Transverse colon (tissue), 4 donors: ENCODE measurements at regions not wholly inside any gene's neighbourhood (a gene's known extent, or its start where the extent isn't known, plus 50 kb on each side); places are given as distances from the start of the nearest gene placed in this dataset.

ENCODE experiments used
- DNase-seq: peaks from one replicate; pipeline ENCODE4 v3.0.0-alpha.2; 2019
- H3K27ac ChIP-seq, 4 donors: fragments of 200-600 bp; sonication (generic); 2 replicates each; pipeline ENCODE4 v1.5.1; 2016 to 2018; ENCODE audit warnings: inconsistent platforms in 4 of 4
- H3K27me3 ChIP-seq: fragments of 200-600 bp; sonication (generic); 2 replicates; pipeline ENCODE4 v1.5.1; 2017; ENCODE audit warnings: inconsistent platforms
- H3K36me3 ChIP-seq, 4 donors: fragments of 200-600 bp; sonication (generic); 2 replicates each; pipeline ENCODE4 v1.5.1; 2017 to 2019; ENCODE audit warnings: inconsistent platforms in 4 of 4
- H3K4me1 ChIP-seq, 4 donors: fragments of 200-600 bp; sonication (generic); 2 replicates each; pipeline ENCODE4 v1.5.1; 2017 to 2020; ENCODE audit warnings: inconsistent platforms in 4 of 4
- H3K4me3 ChIP-seq, 4 donors: fragments of 200-600 bp; sonication (generic); 1 replicate in 1 of 4; 2 replicates in 3 of 4; pipeline versions ENCODE4 v1.5.1 to v1.6.1; 2017 to 2019; ENCODE audit warnings: inconsistent platforms in 4 of 4
- H3K9me3 ChIP-seq, 2 donors: fragments of 200-600 bp; sonication (generic); 2 replicates each; pipeline ENCODE4 v1.5.1; 2017 to 2019; ENCODE audit warnings: inconsistent platforms in 2 of 2
- CTCF ChIP-seq, 5 experiments: fragments of 200-600 bp in 3 of 5; fragments of 450-650 bp in 2 of 5; sonication (generic) in 3 of 5; IDR thresholded peaks; 1 replicate in 2 of 5; 2 replicates in 3 of 5; pipeline ENCODE4 v1.5.1; 2016 to 2017; ENCODE audit warnings: antibody characterized with exemption in 5 of 5, inconsistent platforms in 3 of 5, mild to moderate bottlenecking in 2 of 5, moderate library complexity in 1 of 5
- EP300 ChIP-seq: sonication (generic); formaldehyde crosslinking; IDR thresholded peaks from one replicate; pipeline ENCODE4 v1.6.1; 2017; ENCODE audit warnings: antibody characterized with exemption, low read depth
- POLR2A ChIP-seq: fragments of 450-650 bp; IDR thresholded peaks from one replicate; pipeline ENCODE4 v1.6.1; 2016; ENCODE audit warnings: antibody characterized with exemption, mild to moderate bottlenecking, moderate library complexity
- POLR2AphosphoS5 ChIP-seq, 3 donors: sonication (generic); formaldehyde crosslinking; IDR thresholded peaks; one replicate each; pipeline ENCODE4 v1.6.1; 2016; ENCODE audit warnings: antibody characterized with exemption in 3 of 3
- WGBS, 2 donors: methylation state at CpG; one replicate each; pipeline ENCODE4 v1.1.5; 2018; ENCODE audit warnings: low coverage in 1 of 2; 5-methylcytosine and 5-hydroxymethylcytosine counted together
- in situ Hi-C, 4 donors: fragments of 200-750 bp; cut with MboI; loops; one replicate each; pipeline versions ENCODE4 v1.15.0 to v1.15.1; 2017; ENCODE audit warnings: low sequenced_read_pairs in 3 of 4, low pct_ligation_motif_present in 1 of 4, low pct_unique_long_range_greater_than_20kb in 1 of 4
- intact Hi-C: fragments of 100-400 bp; cut with DNase I; formaldehyde crosslinking; loops from one replicate; pipeline ENCODE4 v1.15.1; 2023; ENCODE audit warnings: low total_unique reads

DNA sequence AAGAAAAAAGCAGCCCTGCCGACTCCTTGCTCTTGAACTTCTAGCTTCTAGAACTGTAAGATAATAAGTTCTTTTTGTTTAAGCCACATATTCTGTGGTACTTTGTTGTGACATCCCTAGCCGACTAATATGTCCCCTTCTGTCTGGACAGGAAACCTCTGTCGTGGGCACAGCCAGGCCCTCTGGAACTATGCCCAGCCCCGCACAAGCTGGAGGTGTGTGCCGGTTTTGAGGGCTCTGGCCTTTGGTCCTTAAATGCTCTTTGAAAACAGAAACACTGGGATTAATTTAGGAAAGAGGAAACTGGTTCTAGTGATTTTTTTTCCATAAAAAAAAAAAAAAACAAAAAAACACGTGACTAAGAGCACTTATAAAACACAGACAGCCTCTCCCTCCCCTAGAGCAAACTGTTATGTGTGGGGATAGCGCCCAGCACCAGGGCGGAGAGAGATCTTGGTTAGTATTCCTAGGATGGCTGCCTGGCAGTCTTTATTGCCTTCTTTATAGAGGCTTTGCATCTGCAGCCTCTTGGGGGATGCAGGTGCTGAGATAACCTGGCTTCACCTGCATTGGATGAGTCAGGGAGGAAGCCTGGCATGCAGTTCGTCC is 244.3 kb downstream of the NFATC2 start:
- TF ChIP-seq EP300 (no peak), POLR2A (no peak), CTCF (IDR thresholded peaks at IDR 0.05) (no peak), POLR2AphosphoS5 (IDR thresholded peaks at IDR 0.05) (no peak)
- intact Hi-C loops, result no loop called here
- no peak overlapping the region for H3K27ac ChIP-seq
- 45 to 54% methylated on average over 4 to 9 of the region's 9 CpGs for WGBS, 2 donors
- no peak for DNase-seq
- H3K9me3 ChIP-seq, result no peaks in the 10 kb centered on the region
- H3K27me3 ChIP-seq, result no peaks in the 10 kb centered on the region
- H3K4me3 ChIP-seq, result no peak overlapping the region
- in situ Hi-C loops, result no loop called here
- H3K36me3 ChIP-seq, result no peaks in the 10 kb centered on the region
- no peaks in the 10 kb centered on the region for H3K4me1 ChIP-seq

- Histone ChIP-seq H3K27ac (no peak overlapping the region), H3K4me3 (no peak overlapping the region), H3K36me3 (no peaks in the 10 kb centered on the region), H3K9me3 (no peaks in the 10 kb centered on the region), H3K27me3 (no peaks in the 10 kb centered on the region), H3K4me1 (no peaks in the 10 kb centered on the region)
- in situ Hi-C loops, result no loop called here
- intact Hi-C loops, result no loop called here
- TF ChIP-seq POLR2A, result no peak
- TF ChIP-seq CTCF (IDR thresholded peaks at IDR 0.05), result no peak
- no peak for TF ChIP-seq POLR2AphosphoS5 (IDR thresholded peaks at IDR 0.05)
- no peak for TF ChIP-seq EP300
- no peak for DNase-seq
- 67% methylated on average over 5 of the region's 5 CpGs; no CpG with 5 or more reads in 1 of the 2 donors for WGBS, 2 donors
Measured at GRCh38 chr20:51287628-51288413, 254.7 kb downstream of the NFATC2 start.

- Histone ChIP-seq H3K27me3 (no peaks in the 10 kb centered on the region), H3K36me3 (no peaks in the 10 kb centered on the region), H3K4me1 (no peaks in the 10 kb centered on the region), H3K4me3 (no peak overlapping the region), H3K9me3 (no peaks in the 10 kb centered on the region), H3K27ac (no peak overlapping the region)
- WGBS, 2 donors, result 34% methylated on average over 1 of the region's 1 CpG; no CpG with 5 or more reads in 1 of the 2 donors
- TF ChIP-seq EP300, result no peak
- intact Hi-C loops, result no loop called here
- DNase-seq, result no peak
- in situ Hi-C loops, result no loop called here
Measured at GRCh38 chr20:51286758-51287157, 255.8 kb downstream of the NFATC2 start.

- TF ChIP-seq EP300 (no peak), POLR2A (no peak), POLR2AphosphoS5 (IDR thresholded peaks at IDR 0.05) (no peak), CTCF (IDR thresholded peaks at IDR 0.05) (no peak)
- H3K27ac ChIP-seq, result no peak overlapping the region
- H3K9me3 ChIP-seq, result no peaks in the 10 kb centered on the region
- in situ Hi-C loops, result no loop called here
- no peak for DNase-seq
- H3K36me3 ChIP-seq, result no peaks in the 10 kb centered on the region
- no peaks in the 10 kb centered on the region for H3K27me3 ChIP-seq
- no peak overlapping the region for H3K4me3 ChIP-seq
- H3K4me1 ChIP-seq, result no peaks in the 10 kb centered on the region
- intact Hi-C loops, result no loop called here
- 79% methylated on average over 4 of the region's 4 CpGs; no CpG with 5 or more reads in 1 of the 2 donors for WGBS, 2 donors
Measured at GRCh38 chr20:51285684-51286083, 256.8 kb downstream of the NFATC2 start.
